HL-60 (cell line): ENCODE measurements at regions not wholly inside any gene's neighbourhood (a gene's known extent, or its start where the extent isn't known, plus 50 kb on each side); places are given as distances from the start of the nearest gene placed in this dataset.

ENCODE experiments used
- SPI1 ChIP-seq: IDR thresholded peaks from 2 replicates; pipeline ENCODE4 v1.6.1; 2012; ENCODE audit warnings: low read depth, mild to moderate bottlenecking, borderline replicate concordance
- TF ChIP-seq, protein P1 (sequence below): IDR thresholded peaks from one replicate; pipeline ENCODE4 v1.5.1; 2011; ENCODE audit warnings: low read length, control low read depth, inconsistent platforms; ENCODE audit not compliant: insufficient read depth

DNA sequence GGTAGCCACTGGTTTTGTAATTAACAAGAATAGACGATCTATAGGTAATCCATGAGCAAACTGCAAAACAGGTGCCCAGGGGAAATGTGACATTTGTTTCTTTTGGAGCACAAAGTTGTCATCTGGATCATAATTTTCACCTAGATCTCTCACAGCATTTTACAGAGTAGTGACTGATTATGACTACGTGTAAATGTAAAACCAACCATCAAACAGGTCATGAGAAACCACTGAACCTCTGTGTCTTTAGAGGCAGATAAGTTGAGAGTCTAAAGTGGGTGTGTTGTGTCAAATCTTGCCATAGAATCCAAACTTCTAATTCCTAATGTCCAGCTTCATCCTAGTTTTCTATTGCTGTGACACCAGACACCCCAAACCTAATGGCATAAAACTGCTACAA is 648.1 kb downstream of the MID1IP1 start:
- TF ChIP-seq, protein P1, sequence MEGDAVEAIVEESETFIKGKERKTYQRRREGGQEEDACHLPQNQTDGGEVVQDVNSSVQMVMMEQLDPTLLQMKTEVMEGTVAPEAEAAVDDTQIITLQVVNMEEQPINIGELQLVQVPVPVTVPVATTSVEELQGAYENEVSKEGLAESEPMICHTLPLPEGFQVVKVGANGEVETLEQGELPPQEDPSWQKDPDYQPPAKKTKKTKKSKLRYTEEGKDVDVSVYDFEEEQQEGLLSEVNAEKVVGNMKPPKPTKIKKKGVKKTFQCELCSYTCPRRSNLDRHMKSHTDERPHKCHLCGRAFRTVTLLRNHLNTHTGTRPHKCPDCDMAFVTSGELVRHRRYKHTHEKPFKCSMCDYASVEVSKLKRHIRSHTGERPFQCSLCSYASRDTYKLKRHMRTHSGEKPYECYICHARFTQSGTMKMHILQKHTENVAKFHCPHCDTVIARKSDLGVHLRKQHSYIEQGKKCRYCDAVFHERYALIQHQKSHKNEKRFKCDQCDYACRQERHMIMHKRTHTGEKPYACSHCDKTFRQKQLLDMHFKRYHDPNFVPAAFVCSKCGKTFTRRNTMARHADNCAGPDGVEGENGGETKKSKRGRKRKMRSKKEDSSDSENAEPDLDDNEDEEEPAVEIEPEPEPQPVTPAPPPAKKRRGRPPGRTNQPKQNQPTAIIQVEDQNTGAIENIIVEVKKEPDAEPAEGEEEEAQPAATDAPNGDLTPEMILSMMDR = no peak
- TF ChIP-seq SPI1 = no peak
